H9 (cell line): ENCODE measurements at regions not wholly inside any gene's neighbourhood (a gene's known extent, or its start where the extent isn't known, plus 50 kb on each side); places are given as distances from the start of the nearest gene placed in this dataset.

Experiments
- DNase-seq: peaks from one replicate; pipeline ENCODE4 v3.0.0-alpha.2; 2017
- H2AFZ ChIP-seq: one replicate; pipeline ENCODE4 v1.6.1; 2013; ENCODE audit warnings: mild to moderate bottlenecking, low read length, control low read depth, moderate library complexity
- H2AK5ac ChIP-seq: 2 replicates; pipeline ENCODE4 v1.6.1; 2013; ENCODE audit warnings: low read length, control low read depth, mixed read lengths; ENCODE audit not compliant: insufficient read length
- H2BK120ac ChIP-seq: one replicate; pipeline ENCODE4 v1.6.1; 2013; ENCODE audit warnings: low read depth, mild to moderate bottlenecking, low read length, control low read depth, inconsistent platforms; ENCODE audit not compliant: poor library complexity, severe bottlenecking
- H2BK12ac ChIP-seq: 2 replicates; pipeline ENCODE4 v1.6.1; 2013; ENCODE audit warnings: low read length, control low read depth, mixed read lengths, low read depth; ENCODE audit not compliant: insufficient read length
- H2BK15ac ChIP-seq: 2 replicates; pipeline ENCODE4 v1.6.1; 2013; ENCODE audit warnings: low read depth, low read length, control low read depth
- H2BK20ac ChIP-seq: one replicate; pipeline ENCODE4 v1.6.1; 2013; ENCODE audit warnings: low read depth, mild to moderate bottlenecking, low read length, control low read depth, inconsistent platforms; ENCODE audit not compliant: poor library complexity, severe bottlenecking
- H2BK5ac ChIP-seq: 2 replicates; pipeline ENCODE4 v1.6.1; 2013; ENCODE audit warnings: low read length, control low read depth, mixed read lengths; ENCODE audit not compliant: insufficient read length
- H3K14ac ChIP-seq: 2 replicates; pipeline ENCODE4 v1.6.1; 2013; ENCODE audit warnings: low read length, control low read depth; ENCODE audit not compliant: insufficient read depth
- H3K18ac ChIP-seq: 2 replicates; pipeline ENCODE4 v1.6.1; 2013; ENCODE audit warnings: low read depth, mild to moderate bottlenecking, mixed read lengths, low read length, control low read depth; ENCODE audit not compliant: insufficient read length
- H3K23ac ChIP-seq: 2 replicates; pipeline ENCODE4 v1.6.1; 2013; ENCODE audit warnings: low read length, control low read depth, mixed read lengths, low read depth; ENCODE audit not compliant: insufficient read length
- H3K23me2 ChIP-seq: 2 replicates; pipeline ENCODE4 v1.6.1; 2013; ENCODE audit warnings: low read depth, mild to moderate bottlenecking, mixed read lengths, low read length, control low read depth; ENCODE audit not compliant: insufficient read length, poor library complexity, severe bottlenecking
- H3K27ac ChIP-seq: 2 replicates; pipeline ENCODE4 v1.5.1; 2013; ENCODE audit warnings: low read length, control low read depth, mixed read lengths, low read depth; ENCODE audit not compliant: insufficient read length
- H3K27me3 ChIP-seq: 2 replicates; pipeline ENCODE4 v1.6.1; 2013; ENCODE audit warnings: low read length, control low read depth, inconsistent platforms; ENCODE audit not compliant: insufficient read depth
- H3K4ac ChIP-seq: 2 replicates; pipeline ENCODE4 v1.6.1; 2013; ENCODE audit warnings: low read depth, mild to moderate bottlenecking, control low read depth, inconsistent platforms, low read length, moderate library complexity
- H3K4me1 ChIP-seq: 2 replicates; pipeline ENCODE4 v1.6.1; 2013; ENCODE audit warnings: low read length, control low read depth, inconsistent platforms; ENCODE audit not compliant: insufficient read depth
- H3K4me2 ChIP-seq: 2 replicates; pipeline ENCODE4 v1.6.1; 2013; ENCODE audit warnings: low read length, control low read depth, mixed read lengths; ENCODE audit not compliant: insufficient read length, insufficient read depth
- H3K56ac ChIP-seq: 2 replicates; pipeline ENCODE4 v1.6.1; 2013; ENCODE audit warnings: low read depth, mild to moderate bottlenecking, mixed read lengths, low read length, control low read depth; ENCODE audit not compliant: insufficient read length
- H3K79me1 ChIP-seq: 2 replicates; pipeline ENCODE4 v1.6.1; 2013; ENCODE audit warnings: low read depth, mild to moderate bottlenecking, moderate library complexity, low read length, control low read depth, inconsistent platforms; ENCODE audit not compliant: insufficient read depth, poor library complexity, severe bottlenecking
- H3K79me2 ChIP-seq: 2 replicates; pipeline ENCODE4 v1.6.1; 2013; ENCODE audit warnings: low read length, control low read depth, inconsistent platforms; ENCODE audit not compliant: insufficient read depth
- H3K9ac ChIP-seq: 2 replicates; pipeline ENCODE4 v1.6.1; 2013; ENCODE audit warnings: low read length, control low read depth, mixed read lengths; ENCODE audit not compliant: insufficient read length; ENCODE audit errors: extremely low read depth
- H3K9me3 ChIP-seq: one replicate; pipeline ENCODE4 v1.6.1; 2013; ENCODE audit warnings: low read depth, low read length, inconsistent platforms; ENCODE audit not compliant: control insufficient read depth
- H3T11ph ChIP-seq: one replicate; pipeline ENCODE4 v1.6.1; 2013; ENCODE audit warnings: mild to moderate bottlenecking, low read length, control low read depth, inconsistent platforms
- H4K20me1 ChIP-seq: one replicate; pipeline ENCODE4 v1.6.1; 2013; ENCODE audit not compliant: control insufficient read depth, insufficient read length, insufficient read depth
- H4K5ac ChIP-seq: 2 replicates; pipeline ENCODE4 v1.6.1; 2013; ENCODE audit warnings: low read depth, mild to moderate bottlenecking, mixed read lengths, low read length, control low read depth; ENCODE audit not compliant: insufficient read length
- H4K8ac ChIP-seq: replicated peaks from 2 replicates; pipeline ENCODE4 v1.6.1; 2013; ENCODE audit warnings: low read length, control low read depth, mixed read lengths, low read depth; ENCODE audit not compliant: insufficient read length
- H4K91ac ChIP-seq: 2 replicates; pipeline ENCODE4 v1.6.1; 2013; ENCODE audit warnings: low read depth, mild to moderate bottlenecking, moderate library complexity, mixed read lengths, low read length, control low read depth; ENCODE audit not compliant: insufficient read length
- H3K27ac Mint-ChIP-seq, 3 experiments: 2 replicates in 2 of 3; 3 replicates in 1 of 3; pipeline ENCODE4 v1.8.0; 2020 to 2021; ENCODE audit warnings: mixed read lengths in 3 of 3, mild to moderate bottlenecking in 1 of 3, moderate library complexity in 1 of 3
- H3K27me3 Mint-ChIP-seq: 2 replicates; pipeline ENCODE4 v1.8.0; 2021; ENCODE audit warnings: low read depth, mild to moderate bottlenecking, moderate library complexity, mixed read lengths
- H3K36me3 Mint-ChIP-seq, 3 experiments: 2 replicates in 2 of 3; 3 replicates in 1 of 3; pipeline ENCODE4 v1.8.0; 2020 to 2021; ENCODE audit warnings: low read depth in 3 of 3, mixed read lengths in 3 of 3; ENCODE audit not compliant: insufficient read depth in 1 of 3
- H3K4me1 Mint-ChIP-seq, 2 experiments: 2 replicates each; pipeline ENCODE4 v1.8.0; 2020; ENCODE audit warnings: mixed read lengths in 2 of 2
- H3K4me3 Mint-ChIP-seq, 2 experiments: 2 replicates in 1 of 2; 3 replicates in 1 of 2; pipeline ENCODE4 v1.8.0; 2020 to 2021; ENCODE audit warnings: mild to moderate bottlenecking in 2 of 2, mixed read lengths in 2 of 2, moderate library complexity in 1 of 2
- H3K9me3 Mint-ChIP-seq, 2 experiments: 2 replicates in 1 of 2; 3 replicates in 1 of 2; pipeline ENCODE4 v1.8.0; 2020; ENCODE audit warnings: mild to moderate bottlenecking in 2 of 2, mixed read lengths in 2 of 2, moderate library complexity in 1 of 2
- WGBS: extraction: QIAGEN DNeasy Blood & Tissue Kit; methylation state at CpG from one replicate; pipeline ENCODE4 v1.1.7; 2013; ENCODE audit warnings: missing lambda C conversion rate, low lambda C conversion rate, mixed read lengths; ENCODE audit not compliant: insufficient read length; ENCODE audit errors: extremely low coverage; 5-methylcytosine and 5-hydroxymethylcytosine counted together
- TF ChIP-seq, protein P1 (sequence below): fragments of 200-600 bp; sonication (generic); conservative IDR thresholded peaks from 3 replicates; pipeline ENCODE4 v1.8.0; 2021; ENCODE audit warnings: antibody characterized with exemption, mild to moderate bottlenecking

DNA sequence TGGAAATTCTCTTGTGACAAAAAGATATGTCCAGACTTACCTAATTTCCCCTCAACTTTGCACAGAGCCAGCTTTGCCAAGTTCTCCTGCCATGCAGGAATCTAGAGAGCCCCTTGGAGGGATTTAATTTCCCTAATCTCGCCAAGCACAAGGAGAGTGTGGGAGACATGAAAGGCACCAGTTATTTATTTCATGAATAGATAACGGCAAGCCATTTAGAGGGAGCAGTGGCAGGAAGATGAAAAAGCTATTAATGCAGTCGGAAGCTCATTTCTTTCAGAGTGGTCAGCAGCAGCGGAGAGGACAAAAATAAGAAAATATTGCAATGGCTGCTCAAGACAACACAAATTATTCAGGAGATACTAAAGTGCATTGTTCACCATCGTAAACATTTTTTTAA, 150.9 kb upstream of the WSCD2 start:
- H3K4me3 Mint-ChIP-seq = no peak overlapping the region
- TF ChIP-seq, protein P1, sequence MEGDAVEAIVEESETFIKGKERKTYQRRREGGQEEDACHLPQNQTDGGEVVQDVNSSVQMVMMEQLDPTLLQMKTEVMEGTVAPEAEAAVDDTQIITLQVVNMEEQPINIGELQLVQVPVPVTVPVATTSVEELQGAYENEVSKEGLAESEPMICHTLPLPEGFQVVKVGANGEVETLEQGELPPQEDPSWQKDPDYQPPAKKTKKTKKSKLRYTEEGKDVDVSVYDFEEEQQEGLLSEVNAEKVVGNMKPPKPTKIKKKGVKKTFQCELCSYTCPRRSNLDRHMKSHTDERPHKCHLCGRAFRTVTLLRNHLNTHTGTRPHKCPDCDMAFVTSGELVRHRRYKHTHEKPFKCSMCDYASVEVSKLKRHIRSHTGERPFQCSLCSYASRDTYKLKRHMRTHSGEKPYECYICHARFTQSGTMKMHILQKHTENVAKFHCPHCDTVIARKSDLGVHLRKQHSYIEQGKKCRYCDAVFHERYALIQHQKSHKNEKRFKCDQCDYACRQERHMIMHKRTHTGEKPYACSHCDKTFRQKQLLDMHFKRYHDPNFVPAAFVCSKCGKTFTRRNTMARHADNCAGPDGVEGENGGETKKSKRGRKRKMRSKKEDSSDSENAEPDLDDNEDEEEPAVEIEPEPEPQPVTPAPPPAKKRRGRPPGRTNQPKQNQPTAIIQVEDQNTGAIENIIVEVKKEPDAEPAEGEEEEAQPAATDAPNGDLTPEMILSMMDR = no peak

More for the DNA sequence above, 150.9 kb upstream of the WSCD2 start:
- H2BK12ac ChIP-seq = no peak overlapping the region
- no peak overlapping the region for H4K5ac ChIP-seq
- no peaks in the 10 kb centered on the region for H3K36me3 Mint-ChIP-seq
- no peaks in the 10 kb centered on the region for H3K27me3 ChIP-seq
- H2BK5ac ChIP-seq = no peak overlapping the region
- no peaks in the 10 kb centered on the region for H3K23me2 ChIP-seq
- H2BK120ac ChIP-seq = no peak overlapping the region
- H3K79me2 ChIP-seq = no peaks in the 10 kb centered on the region
- peaks cover 46% of the 10 kb centered on the region for H3K27me3 Mint-ChIP-seq
- no peak for DNase-seq
- H4K8ac ChIP-seq = no peak overlapping the region
- H3K27ac ChIP-seq = no peak overlapping the region
- H3K4me1 ChIP-seq = no peaks in the 10 kb centered on the region
- H2BK20ac ChIP-seq = no peak overlapping the region
- no peak overlapping the region for H3K18ac ChIP-seq
- H3K4ac ChIP-seq = no peak overlapping the region
- no peak overlapping the region for H4K91ac ChIP-seq
- H3T11ph ChIP-seq = no peak overlapping the region
- no peak overlapping the region for H2AK5ac ChIP-seq
- H3K56ac ChIP-seq = no peak overlapping the region
- H3K27ac Mint-ChIP-seq = no peak overlapping the region
- H4K20me1 ChIP-seq = no peaks in the 10 kb centered on the region
- no peaks in the 10 kb centered on the region for H3K4me1 Mint-ChIP-seq
- no peak overlapping the region for H3K14ac ChIP-seq
- H2AFZ ChIP-seq = no peak overlapping the region
- no CpG with 5 or more reads among the region's 5 CpGs for WGBS
- H3K4me2 ChIP-seq = no peak overlapping the region
- no peak overlapping the region for H3K9ac ChIP-seq
- H3K23ac ChIP-seq = no peak overlapping the region
- no peaks in the 10 kb centered on the region for H3K9me3 ChIP-seq
- H3K9me3 Mint-ChIP-seq = peaks cover 13 to 16% of the 10 kb centered on the region in 2 experiments; a peak in 4 of 5 replicates
- no peak overlapping the region for H2BK15ac ChIP-seq
- no peaks in the 10 kb centered on the region for H3K79me1 ChIP-seq
